Neural progenitor cell (in vitro differentiated cells): ENCODE measurements at regions not wholly inside any gene's neighbourhood (a gene's known extent, or its start where the extent isn't known, plus 50 kb on each side); places are given as distances from the start of the nearest gene placed in this dataset.

Source experiments
- DNase-seq: peaks from one replicate; pipeline ENCODE4 v3.0.0-alpha.2; 2016; ENCODE audit warnings: low spot score
- H2AFZ ChIP-seq: fragments of 200-600 bp; sonication (generic); replicated peaks from 2 replicates; pipeline ENCODE4 v1.6.1; 2016; ENCODE audit warnings: antibody characterized with exemption
- H3F3A ChIP-seq: fragments of 200-600 bp; sonication (generic); 2 replicates; pipeline ENCODE4 v1.6.1; 2016; ENCODE audit warnings: antibody characterized with exemption, low read depth
- H3K27ac ChIP-seq: fragments of 200-600 bp; sonication (generic); 2 replicates; pipeline ENCODE4 v1.5.1; 2016; ENCODE audit warnings: mild to moderate bottlenecking
- H3K27me3 ChIP-seq: fragments of 200-600 bp; sonication (generic); 2 replicates; pipeline ENCODE4 v1.6.1; 2016; ENCODE audit warnings: mild to moderate bottlenecking, moderate library complexity
- H3K36me3 ChIP-seq: fragments of 200-600 bp; sonication (generic); 2 replicates; pipeline ENCODE4 v1.5.1; 2016
- H3K4me1 ChIP-seq: fragments of 200-600 bp; sonication (generic); 2 replicates; pipeline ENCODE4 v1.6.1; 2016; ENCODE audit warnings: mixed run types
- H3K4me2 ChIP-seq: fragments of 200-600 bp; sonication (generic); 2 replicates; pipeline ENCODE4 v1.6.1; 2016
- H3K4me3 ChIP-seq: fragments of 200-600 bp; sonication (generic); 2 replicates; pipeline ENCODE4 v1.5.1; 2016
- H3K79me2 ChIP-seq: fragments of 200-600 bp; sonication (generic); 2 replicates; pipeline ENCODE4 v1.6.1; 2016; ENCODE audit warnings: low read depth
- H3K9ac ChIP-seq: fragments of 200-600 bp; sonication (generic); 2 replicates; pipeline ENCODE4 v1.6.1; 2016
- H3K9me3 ChIP-seq: fragments of 200-600 bp; sonication (generic); 2 replicates; pipeline ENCODE4 v1.5.1; 2016; ENCODE audit warnings: low read depth
- H4K20me1 ChIP-seq: fragments of 200-600 bp; sonication (generic); 2 replicates; pipeline ENCODE4 v1.6.1; 2016; ENCODE audit warnings: low read depth
- H3K27ac Mint-ChIP-seq: 3 replicates; pipeline ENCODE4 v1.8.0; 2021; ENCODE audit warnings: mixed read lengths
- H3K27me3 Mint-ChIP-seq: 2 replicates; pipeline ENCODE4 v1.8.0; 2022; ENCODE audit warnings: low read depth, mild to moderate bottlenecking, inconsistent platforms, moderate library complexity, mixed read lengths; ENCODE audit not compliant: insufficient read depth
- H3K36me3 Mint-ChIP-seq: 3 replicates; pipeline ENCODE4 v1.8.0; 2021; ENCODE audit warnings: mixed read lengths
- H3K4me1 Mint-ChIP-seq: 3 replicates; pipeline ENCODE4 v1.8.0; 2021; ENCODE audit warnings: mixed read lengths
- H3K4me3 Mint-ChIP-seq: 3 replicates; pipeline ENCODE4 v1.8.0; 2021; ENCODE audit warnings: mild to moderate bottlenecking, moderate library complexity, mixed read lengths
- H3K9me3 Mint-ChIP-seq: 3 replicates; pipeline ENCODE4 v1.8.0; 2020; ENCODE audit warnings: mixed read lengths
- CTCF ChIP-seq: fragments of 200-600 bp; sonication (generic); IDR thresholded peaks from 2 replicates; pipeline ENCODE4 v1.5.1; 2017; ENCODE audit warnings: antibody characterized with exemption, mild to moderate bottlenecking
- EZH2 ChIP-seq: fragments of 200-600 bp; sonication (generic); IDR thresholded peaks from 2 replicates; pipeline ENCODE4 v1.6.1; 2017; ENCODE audit warnings: antibody characterized with exemption, mild to moderate bottlenecking, moderate library complexity
- EZH2phosphoT487 ChIP-seq: fragments of 200-600 bp; sonication (generic); IDR thresholded peaks from 2 replicates; pipeline ENCODE4 v1.6.1; 2017; ENCODE audit warnings: antibody characterized with exemption

GRCh38 chr4:169340834-169341233 lies 70.1 kb upstream of the SH3RF1 start:
- no peak overlapping the region for H3K4me2 ChIP-seq
- peaks cover 9% of the 10 kb centered on the region for H3K9me3 Mint-ChIP-seq
- no peak for DNase-seq

GRCh38 chr4:169338241-169338640 lies 67.5 kb upstream of the SH3RF1 start:
- no peak for TF ChIP-seq CTCF
- TF ChIP-seq EZH2 = no peak
- no peak for TF ChIP-seq EZH2phosphoT487
- Histone ChIP-seq H3K27ac (no peak overlapping the region), H3K4me3 (no peak overlapping the region), H3K9me3 (no peaks in the 10 kb centered on the region), H3K79me2 (no peaks in the 10 kb centered on the region), H3K4me1 (no peaks in the 10 kb centered on the region), H3K36me3 (no peaks in the 10 kb centered on the region), H3K4me2 (no peak overlapping the region), H3K27me3 (no peaks in the 10 kb centered on the region), H3F3A (no peaks in the 10 kb centered on the region), H4K20me1 (no peaks in the 10 kb centered on the region), H2AFZ (no peak overlapping the region), H3K9ac (no peak overlapping the region)
- no peak overlapping the region for H3K4me3 Mint-ChIP-seq
- H3K36me3 Mint-ChIP-seq = no peaks in the 10 kb centered on the region
- no peaks in the 10 kb centered on the region for H3K4me1 Mint-ChIP-seq
- DNase-seq = no peak
- no peaks in the 10 kb centered on the region for H3K27me3 Mint-ChIP-seq
- no peak overlapping the region for H3K27ac Mint-ChIP-seq
- H3K9me3 Mint-ChIP-seq = peaks cover 7% of the 10 kb centered on the region

More at GRCh38 chr4:169340834-169341233, 70.1 kb upstream of the SH3RF1 start:
- Mint-ChIP-seq H3K4me3 (no peak overlapping the region), H3K4me1 (peaks cover 11% of the 10 kb centered on the region), H3K27me3 (no peaks in the 10 kb centered on the region), H3K36me3 (no peaks in the 10 kb centered on the region), H3K27ac (no peak overlapping the region)
- no peaks in the 10 kb centered on the region for H3K79me2 ChIP-seq
- H3K4me3 ChIP-seq = no peak overlapping the region
- H3K27me3 ChIP-seq = no peaks in the 10 kb centered on the region
- H3K27ac ChIP-seq = no peak overlapping the region
- peaks cover 10% of the 10 kb centered on the region for H3K4me1 ChIP-seq
- TF ChIP-seq EZH2phosphoT487 (no peak), EZH2 (no peak), CTCF (no peak)
- no peak overlapping the region for H3K9ac ChIP-seq
- no peaks in the 10 kb centered on the region for H4K20me1 ChIP-seq
- no peak overlapping the region for H2AFZ ChIP-seq
- H3F3A ChIP-seq = no peaks in the 10 kb centered on the region
- no peaks in the 10 kb centered on the region for H3K9me3 ChIP-seq
- H3K36me3 ChIP-seq = no peaks in the 10 kb centered on the region

GRCh38 chr4:169337510-169337909 lies 66.8 kb upstream of the SH3RF1 start:
- H3K4me3 ChIP-seq = no peak overlapping the region
- H4K20me1 ChIP-seq = no peaks in the 10 kb centered on the region
- Mint-ChIP-seq H3K9me3 (peaks cover 7% of the 10 kb centered on the region), H3K27me3 (no peaks in the 10 kb centered on the region), H3K4me3 (no peak overlapping the region), H3K27ac (peak overlapping the region; percentile 22), H3K36me3 (no peaks in the 10 kb centered on the region), H3K4me1 (no peaks in the 10 kb centered on the region)
- H2AFZ ChIP-seq = no peak overlapping the region
- H3K27me3 ChIP-seq = no peaks in the 10 kb centered on the region
- no peaks in the 10 kb centered on the region for H3F3A ChIP-seq
- no peak overlapping the region for H3K4me2 ChIP-seq
- DNase-seq = no peak
- TF ChIP-seq EZH2phosphoT487 (no peak), EZH2 (no peak), CTCF (no peak)
- no peaks in the 10 kb centered on the region for H3K36me3 ChIP-seq
- no peak overlapping the region for H3K9ac ChIP-seq
- no peaks in the 10 kb centered on the region for H3K4me1 ChIP-seq
- no peaks in the 10 kb centered on the region for H3K9me3 ChIP-seq
- H3K27ac ChIP-seq = no peak overlapping the region
- H3K79me2 ChIP-seq = no peaks in the 10 kb centered on the region
